LNCaP clone FGC (cell line): ENCODE measurements at regions not wholly inside any gene's neighbourhood (a gene's known extent, or its start where the extent isn't known, plus 50 kb on each side); places are given as distances from the start of the nearest gene placed in this dataset.
"Not testable (repeated sequence)": the region's sequence is repeated elsewhere in the genome, so short reads cannot be mapped to it uniquely, and the experiment has no call there.

Source experiments
- DNase-seq: peaks from one replicate; pipeline ENCODE4 v3.0.0-alpha.2; 2011; ENCODE audit warnings: low read depth
- H3K4me3 ChIP-seq: 2 replicates; pipeline ENCODE4 v1.5.1; 2011; ENCODE audit warnings: mild to moderate bottlenecking, low read depth, low read length, control low read depth
- CTCF ChIP-seq: IDR thresholded peaks from 2 replicates; pipeline ENCODE4 v1.5.1; 2012; ENCODE audit warnings: mild to moderate bottlenecking; ENCODE audit not compliant: control insufficient read depth, insufficient read depth; ENCODE audit errors: extremely low read depth

- no peak overlapping the region for H3K4me3 ChIP-seq
- no peak for TF ChIP-seq CTCF
- DNase-seq = no peak
Measured at GRCh38 chr7:16942929-16943509, 61.2 kb upstream of the AGR3 start.

GRCh38 chr7:16944936-16945335, 63.2 kb upstream of the AGR3 start:
- no peak for DNase-seq
- no peak for TF ChIP-seq CTCF
- H3K4me3 ChIP-seq = no peak overlapping the region

GRCh38 chr7:16945372-16945771, 63.6 kb upstream of the AGR3 start:
- TF ChIP-seq CTCF = no peak
- DNase-seq = no peak
- no peak overlapping the region for H3K4me3 ChIP-seq

- not testable (repeated sequence) for H3K4me3 ChIP-seq, DNase-seq
Measured at GRCh38 chr7:16948110-16948509, 66.3 kb upstream of the AGR3 start.

- no peak overlapping the region for H3K4me3 ChIP-seq
- DNase-seq = no peak
- TF ChIP-seq CTCF = no peak
Measured at GRCh38 chr7:16951483-16952080, 69.8 kb upstream of the AGR3 start.

GRCh38 chr7:16954321-16954720, 72.5 kb upstream of the AGR3 start:
- TF ChIP-seq CTCF = no peak
- H3K4me3 ChIP-seq = no peak overlapping the region
- no peak for DNase-seq

- TF ChIP-seq CTCF = no peak
- no peak overlapping the region for H3K4me3 ChIP-seq
- no peak for DNase-seq
Measured at GRCh38 chr7:16958724-16959123, 76.9 kb upstream of the AGR3 start.
